ENCODE measurements at regions not wholly inside any gene's neighbourhood (a gene's known extent, or its start where the extent isn't known, plus 50 kb on each side); places are given as distances from the start of the nearest gene placed in this dataset.
"Not testable (repeated sequence)": the region's sequence is repeated elsewhere in the genome, so short reads cannot be mapped to it uniquely, and the experiment has no call there.

GRCh38 chr5:9743507-9743906 lies 113.4 kb upstream of the TAS2R1 start:
- no peak for DNase-seq
- Histone ChIP-seq H3K27ac (no peak overlapping the region), H3K9me3 (replicated peaks) (no peaks in the 10 kb centered on the region), H3K27me3 (no peaks in the 10 kb centered on the region), H3K36me3 (no peaks in the 10 kb centered on the region), H3K4me3 (no peak overlapping the region), H3K4me1 (no peaks in the 10 kb centered on the region)

GRCh38 chr5:9742848-9743247 lies 112.7 kb upstream of the TAS2R1 start:
- Histone ChIP-seq H3K27ac (no peak overlapping the region), H3K9me3 (replicated peaks) (no peaks in the 10 kb centered on the region), H3K4me1 (no peaks in the 10 kb centered on the region), H3K36me3 (no peaks in the 10 kb centered on the region), H3K27me3 (no peaks in the 10 kb centered on the region), H3K4me3 (no peak overlapping the region)
- no peak for DNase-seq

- Histone ChIP-seq H3K27ac (no peak overlapping the region), H3K4me3 (no peak overlapping the region), H3K4me1 (no peaks in the 10 kb centered on the region), H3K9me3 (replicated peaks) (no peaks in the 10 kb centered on the region), H3K36me3 (no peaks in the 10 kb centered on the region), H3K27me3 (no peaks in the 10 kb centered on the region)
- DNase-seq: no peak
These were observed 109.0 kb upstream of the TAS2R1 start for GRCh38 chr5:9739135-9739534.

- H3K4me1 ChIP-seq: no peaks in the 10 kb centered on the region
- no peak for DNase-seq
- H3K36me3 ChIP-seq: no peaks in the 10 kb centered on the region
- H3K27ac ChIP-seq: no peak overlapping the region
- no peak overlapping the region for H3K4me3 ChIP-seq
- no peaks in the 10 kb centered on the region for H3K27me3 ChIP-seq
- H3K9me3 ChIP-seq (replicated peaks): no peaks in the 10 kb centered on the region
These were observed 107.1 kb upstream of the TAS2R1 start for GRCh38 chr5:9737265-9737664.

- no peak overlapping the region for H3K27ac ChIP-seq
- DNase-seq: no peak
- no peaks in the 10 kb centered on the region for H3K9me3 ChIP-seq (replicated peaks)
- H3K36me3 ChIP-seq: no peaks in the 10 kb centered on the region
- no peaks in the 10 kb centered on the region for H3K27me3 ChIP-seq
- H3K4me1 ChIP-seq: no peaks in the 10 kb centered on the region
- no peak overlapping the region for H3K4me3 ChIP-seq
These were observed 103.3 kb upstream of the TAS2R1 start for GRCh38 chr5:9733486-9733885.

GRCh38 chr5:9731159-9731558 lies 101.0 kb upstream of the TAS2R1 start:
- H3K27me3 ChIP-seq: no peaks in the 10 kb centered on the region
- no peak for DNase-seq
- no peaks in the 10 kb centered on the region for H3K9me3 ChIP-seq (replicated peaks)

GRCh38 chr5:9728261-9728660 lies 98.1 kb upstream of the TAS2R1 start:
- Histone ChIP-seq H3K9me3 (replicated peaks) (no peaks in the 10 kb centered on the region), H3K27ac (no peak overlapping the region), H3K36me3 (no peaks in the 10 kb centered on the region), H3K4me1 (no peaks in the 10 kb centered on the region), H3K27me3 (no peaks in the 10 kb centered on the region), H3K4me3 (no peak overlapping the region)
- DNase-seq: no peak

More at GRCh38 chr5:9731159-9731558, 101.0 kb upstream of the TAS2R1 start:
- Histone ChIP-seq H3K4me3 (no peak overlapping the region), H3K36me3 (no peaks in the 10 kb centered on the region), H3K27ac (no peak overlapping the region), H3K4me1 (no peaks in the 10 kb centered on the region)

GRCh38 chr5:9726931-9727330 lies 96.8 kb upstream of the TAS2R1 start:
- no peaks in the 10 kb centered on the region for H3K9me3 ChIP-seq (replicated peaks)
- no peaks in the 10 kb centered on the region for H3K27me3 ChIP-seq
- no peak overlapping the region for H3K27ac ChIP-seq
- DNase-seq: no peak
- no peaks in the 10 kb centered on the region for H3K36me3 ChIP-seq
- no peaks in the 10 kb centered on the region for H3K4me1 ChIP-seq
- no peak overlapping the region for H3K4me3 ChIP-seq

GRCh38 chr5:9725265-9725664 lies 95.1 kb upstream of the TAS2R1 start:
- not testable (repeated sequence) for H3K36me3 ChIP-seq; H3K4me1 ChIP-seq; DNase-seq; H3K9me3 ChIP-seq (replicated peaks); H3K4me3 ChIP-seq; H3K27ac ChIP-seq; H3K27me3 ChIP-seq

- no peak for DNase-seq
- H3K9me3 ChIP-seq (replicated peaks): no peaks in the 10 kb centered on the region
- H3K27ac ChIP-seq: no peak overlapping the region
- H3K4me3 ChIP-seq: no peak overlapping the region
- H3K4me1 ChIP-seq: no peaks in the 10 kb centered on the region
- H3K27me3 ChIP-seq: no peaks in the 10 kb centered on the region
- no peaks in the 10 kb centered on the region for H3K36me3 ChIP-seq
These were observed 94.6 kb upstream of the TAS2R1 start for GRCh38 chr5:9724707-9725106.

GRCh38 chr5:9722601-9723180 lies 92.5 kb upstream of the TAS2R1 start:
- no peaks in the 10 kb centered on the region for H3K4me1 ChIP-seq
- no peaks in the 10 kb centered on the region for H3K9me3 ChIP-seq (replicated peaks)
- no peak for DNase-seq
- no peaks in the 10 kb centered on the region for H3K27me3 ChIP-seq
- H3K27ac ChIP-seq: no peak overlapping the region
- H3K4me3 ChIP-seq: no peak overlapping the region
- no peaks in the 10 kb centered on the region for H3K36me3 ChIP-seq

- Histone ChIP-seq H3K4me1 (no peaks in the 10 kb centered on the region), H3K9me3 (replicated peaks) (no peaks in the 10 kb centered on the region), H3K4me3 (no peak overlapping the region), H3K27me3 (no peaks in the 10 kb centered on the region), H3K27ac (no peak overlapping the region), H3K36me3 (no peaks in the 10 kb centered on the region)
- DNase-seq: no peak
These were observed 91.0 kb upstream of the TAS2R1 start for GRCh38 chr5:9721161-9721560.

- Histone ChIP-seq H3K36me3 (no peaks in the 10 kb centered on the region), H3K9me3 (replicated peaks) (no peaks in the 10 kb centered on the region), H3K27ac (no peak overlapping the region), H3K4me1 (no peaks in the 10 kb centered on the region), H3K27me3 (no peaks in the 10 kb centered on the region), H3K4me3 (no peak overlapping the region)
- DNase-seq: no peak
These were observed 90.2 kb upstream of the TAS2R1 start for GRCh38 chr5:9720361-9720760.

GRCh38 chr5:9716838-9717281 lies 86.7 kb upstream of the TAS2R1 start:
- Histone ChIP-seq H3K4me3 (no peak overlapping the region), H3K27me3 (no peaks in the 10 kb centered on the region), H3K4me1 (no peaks in the 10 kb centered on the region), H3K36me3 (no peaks in the 10 kb centered on the region), H3K27ac (no peak overlapping the region), H3K9me3 (replicated peaks) (no peaks in the 10 kb centered on the region)
- DNase-seq: no peak

GRCh38 chr5:9715891-9716335 lies 85.8 kb upstream of the TAS2R1 start:
- DNase-seq: no peak
- H3K36me3 ChIP-seq: no peaks in the 10 kb centered on the region
- no peaks in the 10 kb centered on the region for H3K27me3 ChIP-seq
- H3K27ac ChIP-seq: no peak overlapping the region
- no peaks in the 10 kb centered on the region for H3K4me1 ChIP-seq
- H3K4me3 ChIP-seq: no peak overlapping the region
- no peaks in the 10 kb centered on the region for H3K9me3 ChIP-seq (replicated peaks)

GRCh38 chr5:9713959-9714586 lies 83.9 kb upstream of the TAS2R1 start:
- no peaks in the 10 kb centered on the region for H3K4me1 ChIP-seq
- no peak overlapping the region for H3K4me3 ChIP-seq
- no peak overlapping the region for H3K27ac ChIP-seq
- no peak for DNase-seq
- no peaks in the 10 kb centered on the region for H3K36me3 ChIP-seq
- H3K27me3 ChIP-seq: no peaks in the 10 kb centered on the region
- H3K9me3 ChIP-seq (replicated peaks): no peaks in the 10 kb centered on the region

Data from SJCRH30 (cell line).